ENCODE measurements at regions not wholly inside any gene's neighbourhood (a gene's known extent, or its start where the extent isn't known, plus 50 kb on each side); places are given as distances from the start of the nearest gene placed in this dataset.

DNA sequence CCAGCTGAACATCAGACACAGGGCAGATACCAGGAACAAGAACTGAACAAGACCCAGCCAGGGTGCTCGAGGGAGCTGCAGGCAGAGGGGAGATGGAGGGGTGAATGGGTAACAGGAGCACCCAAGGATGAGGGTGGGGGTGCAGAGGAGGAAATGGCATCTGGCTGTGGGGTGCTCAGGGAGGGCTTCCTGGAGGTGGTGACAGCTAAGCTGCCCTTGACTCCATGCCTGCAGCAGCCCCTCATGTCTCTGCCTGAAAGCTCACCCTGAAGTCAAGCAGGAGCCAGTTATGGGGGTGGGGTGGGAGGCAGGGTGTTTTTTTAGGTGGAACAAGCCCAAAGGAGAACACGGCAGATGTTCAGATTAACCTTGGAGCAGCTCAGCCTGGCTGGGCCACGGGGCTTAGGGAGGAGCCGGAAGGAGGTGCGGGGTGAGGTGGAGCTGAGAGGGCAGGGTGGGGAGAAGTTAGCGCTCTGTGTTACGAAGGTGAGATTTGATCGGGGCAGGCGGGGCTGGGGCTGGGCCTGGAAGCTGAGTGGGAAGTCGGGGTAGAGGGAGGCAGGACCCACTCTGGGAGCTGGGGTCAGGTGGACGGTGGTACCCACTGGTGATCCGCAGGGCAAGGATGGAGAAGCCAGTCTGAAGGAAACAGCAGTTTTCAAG lies 143.0 kb downstream of the ENGASE start:
- FAIRE-seq, result no peak
- no peaks in the 10 kb centered on the region for H3K79me2 ChIP-seq (ENCODE audit: control insufficient read depth, insufficient read depth, low read length)
- H3K9me3 ChIP-seq (ENCODE audit: control insufficient read depth, low read depth, low read length), result no peaks in the 10 kb centered on the region

DNA sequence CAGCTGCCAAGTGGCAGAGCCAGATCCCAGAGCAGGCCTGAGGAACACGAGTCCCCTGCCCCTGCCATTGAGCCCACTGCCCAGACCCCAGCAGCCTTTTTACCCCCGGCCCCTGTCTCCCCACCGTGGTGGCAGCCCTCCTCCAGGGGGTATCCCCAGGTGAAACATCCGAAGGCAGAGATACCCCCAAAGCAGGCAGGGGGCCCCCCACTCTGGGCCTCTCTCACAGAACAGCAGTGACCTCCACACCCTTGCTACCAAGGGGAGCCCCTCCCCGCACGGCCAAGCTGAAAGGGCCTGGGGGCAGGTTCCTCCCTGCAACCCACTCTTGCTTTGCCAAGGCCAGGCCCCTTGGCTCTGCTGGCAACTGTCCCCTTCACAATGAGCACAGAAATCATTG lies 142.2 kb downstream of the ENGASE start:
- Histone ChIP-seq H3K4me3 (ENCODE audit: control insufficient read depth in 2 of 3, extremely low read depth in 1 of 3, insufficient read depth in 2 of 3, low read depth in 1 of 3, low read length in 3 of 3) (no peak overlapping the region), H3K4me1 (ENCODE audit: control insufficient read depth, extremely low read depth, insufficient read depth, low read length) (peaks cover 3% of the 10 kb centered on the region), H3K36me3 (ENCODE audit: control insufficient read depth in 2 of 2, extremely low read depth in 1 of 2, insufficient read depth in 2 of 2, low read length in 2 of 2) (no peaks in the 10 kb centered on the region), H3K27ac (ENCODE audit: control insufficient read depth, insufficient read depth, low read length) (no peak overlapping the region), H3K79me2 (ENCODE audit: control insufficient read depth, insufficient read depth, low read length) (no peaks in the 10 kb centered on the region), H3K9me3 (ENCODE audit: control insufficient read depth, low read depth, low read length) (no peaks in the 10 kb centered on the region), H3K4me2 (ENCODE audit: control insufficient read depth, extremely low read depth, insufficient read depth, low read depth, low read length) (no peak overlapping the region), H3K9ac (ENCODE audit: control insufficient read depth, extremely low read depth, insufficient read depth, low read length) (no peak overlapping the region), H4K20me1 (ENCODE audit: control insufficient read depth, extremely low read depth, insufficient read depth, low read length) (no peaks in the 10 kb centered on the region), H3K9me1 (ENCODE audit: control insufficient read depth, extremely low read depth, insufficient read depth, low read length) (no peaks in the 10 kb centered on the region), H2AFZ (ENCODE audit: control insufficient read depth, low read length) (no peak overlapping the region), H3K27me3 (ENCODE audit: control insufficient read depth, extremely low read depth, insufficient read depth, low read length) (peaks cover 80% of the 10 kb centered on the region)
- DNase-seq (ENCODE audit: low read depth, low spot score), result no peak
- dilution Hi-C loops (cut with MboI; ENCODE audit: extremely low pct_ligation_motif_present, low sequenced_read_pairs), result no loop called here
- no peak for FAIRE-seq
- TF ChIP-seq EZH2 (IDR thresholded peaks at IDR 0.05; ENCODE audit: low read length), result no peak
- TF ChIP-seq, protein P1, sequence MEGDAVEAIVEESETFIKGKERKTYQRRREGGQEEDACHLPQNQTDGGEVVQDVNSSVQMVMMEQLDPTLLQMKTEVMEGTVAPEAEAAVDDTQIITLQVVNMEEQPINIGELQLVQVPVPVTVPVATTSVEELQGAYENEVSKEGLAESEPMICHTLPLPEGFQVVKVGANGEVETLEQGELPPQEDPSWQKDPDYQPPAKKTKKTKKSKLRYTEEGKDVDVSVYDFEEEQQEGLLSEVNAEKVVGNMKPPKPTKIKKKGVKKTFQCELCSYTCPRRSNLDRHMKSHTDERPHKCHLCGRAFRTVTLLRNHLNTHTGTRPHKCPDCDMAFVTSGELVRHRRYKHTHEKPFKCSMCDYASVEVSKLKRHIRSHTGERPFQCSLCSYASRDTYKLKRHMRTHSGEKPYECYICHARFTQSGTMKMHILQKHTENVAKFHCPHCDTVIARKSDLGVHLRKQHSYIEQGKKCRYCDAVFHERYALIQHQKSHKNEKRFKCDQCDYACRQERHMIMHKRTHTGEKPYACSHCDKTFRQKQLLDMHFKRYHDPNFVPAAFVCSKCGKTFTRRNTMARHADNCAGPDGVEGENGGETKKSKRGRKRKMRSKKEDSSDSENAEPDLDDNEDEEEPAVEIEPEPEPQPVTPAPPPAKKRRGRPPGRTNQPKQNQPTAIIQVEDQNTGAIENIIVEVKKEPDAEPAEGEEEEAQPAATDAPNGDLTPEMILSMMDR (optimal IDR thresholded peaks at IDR 0.05 in 1 of 3, IDR thresholded peaks at IDR 0.05 in 1 of 3, conservative IDR thresholded peaks at IDR 0.05 in 1 of 3; ENCODE audit: extremely low read depth in 1 of 3, insufficient read depth in 2 of 3, low read length in 3 of 3), result no peak

More for the DNA sequence above, 143.0 kb downstream of the ENGASE start:
- H2AFZ ChIP-seq (ENCODE audit: control insufficient read depth, low read length), result no peak overlapping the region
- no peak overlapping the region for H3K4me3 ChIP-seq (ENCODE audit: control insufficient read depth in 2 of 3, extremely low read depth in 1 of 3, insufficient read depth in 2 of 3, low read depth in 1 of 3, low read length in 3 of 3)
- no peaks in the 10 kb centered on the region for H3K9me1 ChIP-seq (ENCODE audit: control insufficient read depth, extremely low read depth, insufficient read depth, low read length)
- DNase-seq (ENCODE audit: low read depth, low spot score), result no peak
- no peaks in the 10 kb centered on the region for H4K20me1 ChIP-seq (ENCODE audit: control insufficient read depth, extremely low read depth, insufficient read depth, low read length)
- peaks cover 3% of the 10 kb centered on the region for H3K4me1 ChIP-seq (ENCODE audit: control insufficient read depth, extremely low read depth, insufficient read depth, low read length)
- H3K9ac ChIP-seq (ENCODE audit: control insufficient read depth, extremely low read depth, insufficient read depth, low read length), result no peak overlapping the region
- no peak overlapping the region for H3K27ac ChIP-seq (ENCODE audit: control insufficient read depth, insufficient read depth, low read length)
- dilution Hi-C loops (cut with MboI; ENCODE audit: extremely low pct_ligation_motif_present, low sequenced_read_pairs), result no loop called here
- no peak overlapping the region for H3K4me2 ChIP-seq (ENCODE audit: control insufficient read depth, extremely low read depth, insufficient read depth, low read depth, low read length)
- H3K27me3 ChIP-seq (ENCODE audit: control insufficient read depth, extremely low read depth, insufficient read depth, low read length), result peaks cover 79% of the 10 kb centered on the region
- H3K36me3 ChIP-seq (ENCODE audit: control insufficient read depth in 2 of 2, extremely low read depth in 1 of 2, insufficient read depth in 2 of 2, low read length in 2 of 2), result no peaks in the 10 kb centered on the region
- TF ChIP-seq, protein P1 (optimal IDR thresholded peaks at IDR 0.05 in 1 of 3, IDR thresholded peaks at IDR 0.05 in 1 of 3, conservative IDR thresholded peaks at IDR 0.05 in 1 of 3; ENCODE audit: extremely low read depth in 1 of 3, insufficient read depth in 2 of 3, low read length in 3 of 3), result no peak
- TF ChIP-seq EZH2 (IDR thresholded peaks at IDR 0.05; ENCODE audit: low read length), result no peak

All from keratinocyte (primary cell).